Dendritic cell treated with granulocyte-macrophage colony-stimulating factor and Interleukin-4, amounts not matched to agents 40 ng/mL and 50 ng/mL, for 4 days (primary cell): ENCODE measurements at regions not wholly inside any gene's neighbourhood (a gene's known extent, or its start where the extent isn't known, plus 50 kb on each side); places are given as distances from the start of the nearest gene placed in this dataset.
"Not testable (repeated sequence)": the region's sequence is repeated elsewhere in the genome, so short reads cannot be mapped to it uniquely, and the experiment has no call there.

ENCODE experiments used
- H3K27ac Mint-ChIP-seq: one replicate; pipeline ENCODE4 v1.8.0; 2022; ENCODE audit warnings: mild to moderate bottlenecking, mixed read lengths
- H3K27me3 Mint-ChIP-seq: one replicate; pipeline ENCODE4 v1.8.0; 2022; ENCODE audit warnings: mild to moderate bottlenecking, mixed read lengths
- H3K36me3 Mint-ChIP-seq: one replicate; pipeline ENCODE4 v1.8.0; 2022; ENCODE audit warnings: low read depth, mixed read lengths
- H3K4me1 Mint-ChIP-seq: one replicate; pipeline ENCODE4 v1.8.0; 2022; ENCODE audit warnings: low read depth, mixed read lengths
- H3K4me3 Mint-ChIP-seq: one replicate; pipeline ENCODE4 v1.8.0; 2022; ENCODE audit warnings: mild to moderate bottlenecking, moderate library complexity, mixed read lengths
- H3K9me3 Mint-ChIP-seq: one replicate; pipeline ENCODE4 v1.8.0; 2022; ENCODE audit warnings: mixed read lengths
- intact Hi-C: fragments of 100-400 bp; cut with micrococcal nuclease; formaldehyde crosslinking; loops from one replicate; pipeline ENCODE4 v1.15.0; 2022

DNA sequence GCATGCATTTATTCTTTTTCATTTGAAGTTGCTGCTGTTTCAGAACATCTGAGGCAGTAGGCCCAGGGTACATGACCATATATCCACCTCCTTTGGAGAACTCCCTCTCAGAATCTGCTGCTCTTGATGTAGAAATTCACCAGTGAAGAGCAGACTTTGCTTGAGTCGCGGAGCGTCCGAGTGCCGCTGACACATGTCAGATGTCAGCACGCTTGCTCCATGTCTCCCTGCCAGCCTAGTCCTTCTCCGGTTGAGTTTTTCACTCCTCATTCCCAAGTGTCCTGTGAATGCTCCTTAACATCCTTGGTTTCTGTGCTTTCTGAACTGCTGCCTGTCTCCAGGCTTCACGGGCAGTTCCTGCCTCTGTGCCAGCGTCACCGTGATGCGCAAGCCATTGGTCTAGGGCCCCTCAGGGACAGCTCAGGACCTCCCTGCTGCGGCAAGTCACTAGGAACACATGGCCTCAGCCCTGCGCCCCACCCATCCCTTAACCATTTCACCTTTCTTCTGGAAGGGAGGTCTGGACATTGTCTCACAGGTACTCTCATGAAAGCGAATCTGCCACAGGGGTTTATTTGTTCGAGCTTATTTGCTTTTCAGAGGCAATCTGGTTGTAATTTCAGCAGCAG, 93.1 kb upstream of the RBPJ start:
- Mint-ChIP-seq H3K9me3 (no peaks in the 10 kb centered on the region), H3K36me3 (no peaks in the 10 kb centered on the region), H3K4me1 (peaks cover 20% of the 10 kb centered on the region), H3K4me3 (no peak overlapping the region), H3K27ac (no peak overlapping the region), H3K27me3 (peaks cover 3% of the 10 kb centered on the region)
- intact Hi-C loops: no loop called here

DNA sequence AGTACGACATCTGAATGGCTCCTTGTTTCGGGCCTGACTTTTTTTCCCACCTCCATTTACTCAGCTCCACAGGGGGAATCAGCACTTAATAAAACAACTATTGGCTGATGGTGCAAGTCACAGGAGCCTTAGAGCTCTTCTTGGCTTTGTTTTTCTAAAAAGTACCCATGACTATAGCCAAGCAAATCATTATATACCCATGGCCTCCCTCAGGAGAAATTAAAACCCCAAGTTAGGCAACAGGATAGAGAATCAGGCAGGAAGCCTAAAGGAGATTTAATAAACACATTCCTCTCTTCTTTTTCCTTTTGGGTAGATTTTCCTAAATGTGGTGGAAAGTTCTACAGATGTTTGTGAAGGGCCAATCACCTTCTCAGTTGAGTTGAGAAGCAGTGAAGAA, 91.9 kb upstream of the RBPJ start:
- Mint-ChIP-seq H3K36me3 (no peaks in the 10 kb centered on the region), H3K9me3 (no peaks in the 10 kb centered on the region), H3K27ac (no peak overlapping the region), H3K27me3 (peaks cover 3% of the 10 kb centered on the region), H3K4me3 (no peak overlapping the region), H3K4me1 (peaks cover 23% of the 10 kb centered on the region)
- intact Hi-C loops: no loop called here

- Mint-ChIP-seq H3K36me3 (no peaks in the 10 kb centered on the region), H3K27ac (no peak overlapping the region), H3K4me1 (peaks cover 28% of the 10 kb centered on the region), H3K9me3 (no peaks in the 10 kb centered on the region), H3K27me3 (peaks cover 2% of the 10 kb centered on the region), H3K4me3 (no peak overlapping the region)
- intact Hi-C loops: no loop called here
Measured at GRCh38 chr4:26229974-26230373, 90.8 kb upstream of the RBPJ start.

DNA sequence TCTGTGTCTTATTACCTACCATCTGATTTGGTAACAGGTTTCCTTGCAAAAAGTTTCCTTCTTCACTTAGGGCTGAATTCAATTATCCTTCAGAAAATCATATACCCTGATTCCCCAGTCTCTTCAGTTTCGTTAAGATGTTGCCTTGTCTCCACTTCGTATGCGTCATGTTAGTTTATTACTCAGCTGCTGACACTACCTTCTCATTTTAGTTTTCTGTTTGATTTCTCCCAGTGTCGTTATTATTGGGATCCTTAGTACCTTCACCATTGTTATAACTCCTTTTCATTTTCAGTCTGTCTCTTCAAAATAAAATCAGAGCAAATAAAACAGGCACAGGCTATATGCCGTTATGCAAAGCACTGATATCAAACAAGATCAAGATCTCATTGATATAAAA, 87.5 kb upstream of the RBPJ start:
- peak overlapping the region; percentile 30 for H3K27ac Mint-ChIP-seq
- H3K36me3 Mint-ChIP-seq: peaks cover 16% of the 10 kb centered on the region
- intact Hi-C loops: no loop called here
- H3K27me3 Mint-ChIP-seq: no peaks in the 10 kb centered on the region
- no peak overlapping the region for H3K4me3 Mint-ChIP-seq
- H3K9me3 Mint-ChIP-seq: no peaks in the 10 kb centered on the region
- H3K4me1 Mint-ChIP-seq: peaks cover 31% of the 10 kb centered on the region

DNA sequence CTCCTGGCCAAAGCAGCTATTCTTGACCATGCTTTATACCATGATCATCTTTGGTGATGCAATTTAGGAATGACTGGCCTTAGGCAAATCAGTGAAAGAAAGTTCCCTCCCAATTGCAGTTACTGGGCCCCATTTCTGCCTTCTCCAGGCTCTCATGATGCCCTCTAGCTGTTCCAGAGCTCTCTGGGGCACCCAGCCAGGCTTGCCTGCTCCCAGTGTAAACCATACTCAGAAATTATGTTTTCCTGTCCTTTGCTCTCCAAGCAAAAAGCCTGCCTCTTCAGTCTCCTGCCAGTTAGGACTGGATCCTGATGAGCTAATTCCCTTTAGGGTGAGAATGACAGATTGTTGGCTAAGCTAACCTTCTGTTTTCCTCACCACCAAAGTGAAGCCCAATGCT, 85.3 kb upstream of the RBPJ start:
- Mint-ChIP-seq H3K4me1 (peaks cover 40% of the 10 kb centered on the region), H3K4me3 (no peak overlapping the region), H3K9me3 (no peaks in the 10 kb centered on the region), H3K36me3 (peaks cover 20% of the 10 kb centered on the region), H3K27ac (no peak overlapping the region), H3K27me3 (no peaks in the 10 kb centered on the region)
- intact Hi-C loops: no loop called here

- H3K36me3 Mint-ChIP-seq: peaks cover 20% of the 10 kb centered on the region
- H3K4me3 Mint-ChIP-seq: no peak overlapping the region
- H3K9me3 Mint-ChIP-seq: no peaks in the 10 kb centered on the region
- peaks cover 40% of the 10 kb centered on the region for H3K4me1 Mint-ChIP-seq
- intact Hi-C loops: no loop called here
- peak overlapping the region; percentile 94 for H3K27ac Mint-ChIP-seq
- H3K27me3 Mint-ChIP-seq: no peaks in the 10 kb centered on the region
Measured at GRCh38 chr4:26237916-26238315, 82.9 kb upstream of the RBPJ start.

GRCh38 chr4:26238426-26238777, 82.4 kb upstream of the RBPJ start:
- intact Hi-C loops: no loop called here

DNA sequence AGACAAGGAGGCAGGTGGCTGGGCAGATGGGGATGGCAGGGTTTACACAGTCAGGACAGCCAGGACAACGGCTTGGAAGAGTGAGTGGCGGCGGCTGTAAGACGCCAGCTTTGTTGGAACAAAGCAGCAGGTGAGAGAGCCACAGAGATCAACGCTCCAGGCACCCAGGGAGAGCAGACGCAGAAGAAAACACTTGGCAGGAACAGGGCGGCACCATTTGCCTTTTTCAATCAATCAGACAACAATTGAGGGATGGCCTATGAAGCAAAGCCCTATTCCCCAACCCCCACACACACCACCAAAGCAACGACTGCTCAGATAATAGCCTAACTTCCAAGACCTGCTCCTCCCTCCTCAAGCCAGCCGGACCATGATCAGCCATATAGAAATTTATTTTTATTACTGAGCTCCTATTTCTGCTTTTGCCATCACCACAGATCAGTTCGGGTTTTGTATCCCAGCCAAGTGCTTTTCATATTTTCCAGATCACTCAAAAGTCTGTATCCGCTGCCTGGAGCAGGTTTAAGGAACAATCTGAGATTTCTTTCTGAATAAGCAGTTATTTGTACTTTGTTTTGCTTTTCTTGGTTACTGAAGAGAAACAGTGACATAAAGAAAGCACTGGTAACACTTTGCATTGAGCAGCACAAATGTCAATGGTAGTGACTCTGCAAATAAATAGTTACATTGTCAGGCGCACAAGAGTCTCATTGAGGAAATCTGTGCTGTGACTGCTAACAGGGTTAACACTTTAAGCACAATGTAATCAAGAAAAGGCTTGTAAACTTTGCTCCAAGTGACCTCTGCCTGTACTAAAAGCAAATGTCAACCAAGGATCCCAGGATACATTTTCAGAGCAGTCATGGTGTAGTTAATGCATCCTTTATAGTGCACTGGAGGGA, 81.8 kb upstream of the RBPJ start:
- peaks cover 20% of the 10 kb centered on the region for H3K36me3 Mint-ChIP-seq
- H3K27me3 Mint-ChIP-seq: no peaks in the 10 kb centered on the region
- intact Hi-C loops: loop anchor here (1.0 kb wide), 1 partner anchor 80 kb away; no protein-coding TSS in a partner anchor
- peak overlapping the region; percentile 94 for H3K27ac Mint-ChIP-seq
- no peaks in the 10 kb centered on the region for H3K9me3 Mint-ChIP-seq
- peak overlapping the region; percentile 14 for H3K4me3 Mint-ChIP-seq
- peaks cover 29% of the 10 kb centered on the region for H3K4me1 Mint-ChIP-seq

More at GRCh38 chr4:26238426-26238777, 82.4 kb upstream of the RBPJ start:
- peak overlapping the region; percentile 14 for H3K4me3 Mint-ChIP-seq
- peaks cover 36% of the 10 kb centered on the region for H3K4me1 Mint-ChIP-seq
- H3K36me3 Mint-ChIP-seq: peaks cover 20% of the 10 kb centered on the region
- H3K27me3 Mint-ChIP-seq: no peaks in the 10 kb centered on the region
- H3K9me3 Mint-ChIP-seq: no peaks in the 10 kb centered on the region
- H3K27ac Mint-ChIP-seq: peak overlapping the region; percentile 94

DNA sequence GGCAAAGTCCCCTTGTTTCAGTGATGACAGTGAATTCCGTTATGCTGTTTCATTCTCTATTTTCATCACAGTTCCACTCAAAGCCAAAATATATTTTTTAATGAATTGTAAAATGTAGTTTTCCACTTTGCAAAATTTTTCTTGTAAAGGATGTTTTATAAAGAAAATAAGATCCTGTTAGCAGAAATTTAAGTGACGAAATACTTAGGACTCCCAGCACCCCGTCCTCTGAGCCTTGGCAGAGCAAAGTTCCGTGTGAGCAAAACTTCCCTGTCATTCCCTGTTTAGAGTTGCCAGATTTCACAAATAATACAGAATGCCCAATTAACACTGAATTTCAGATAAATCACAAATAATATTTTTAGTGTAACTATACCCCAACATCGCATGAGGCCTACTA, 81.0 kb upstream of the RBPJ start:
- H3K9me3 Mint-ChIP-seq: no peaks in the 10 kb centered on the region
- peak overlapping the region; percentile 94 for H3K27ac Mint-ChIP-seq
- intact Hi-C loops: loop anchor here (1.0 kb wide), 1 partner anchor 80 kb away; no protein-coding TSS in a partner anchor
- H3K4me3 Mint-ChIP-seq: no peak overlapping the region
- H3K27me3 Mint-ChIP-seq: no peaks in the 10 kb centered on the region
- H3K4me1 Mint-ChIP-seq: peaks cover 26% of the 10 kb centered on the region
- peaks cover 20% of the 10 kb centered on the region for H3K36me3 Mint-ChIP-seq

DNA sequence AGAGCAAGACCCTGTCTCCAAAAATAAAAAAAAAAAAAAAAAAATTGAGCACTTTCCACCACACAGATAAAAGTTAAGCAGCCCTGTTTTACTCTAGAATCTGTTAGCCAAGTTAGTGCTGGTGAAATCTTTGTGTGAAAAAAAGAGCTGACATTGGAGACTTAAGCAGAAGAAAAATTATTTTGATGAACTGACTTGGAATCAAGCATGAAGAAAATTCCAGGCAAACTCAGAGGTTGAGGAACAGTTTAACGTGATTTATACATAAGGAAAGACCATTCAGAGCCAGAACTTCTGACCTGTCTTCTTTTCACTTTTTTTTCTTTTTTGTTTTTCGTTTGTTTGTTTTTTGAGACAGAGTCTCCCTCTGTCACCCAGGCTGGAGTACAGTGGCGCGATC, 79.6 kb upstream of the RBPJ start:
- Mint-ChIP-seq H3K9me3 (no peaks in the 10 kb centered on the region), H3K36me3 (peaks cover 20% of the 10 kb centered on the region), H3K4me3 (no peak overlapping the region), H3K27ac (peak overlapping the region; percentile 30), H3K4me1 (peaks cover 26% of the 10 kb centered on the region), H3K27me3 (no peaks in the 10 kb centered on the region)
- intact Hi-C loops: no loop called here

- Mint-ChIP-seq H3K27ac (peak overlapping the region; percentile 53), H3K36me3 (peaks cover 11% of the 10 kb centered on the region), H3K9me3 (no peaks in the 10 kb centered on the region), H3K27me3 (no peaks in the 10 kb centered on the region), H3K4me1 (peaks cover 26% of the 10 kb centered on the region), H3K4me3 (no peak overlapping the region)
- intact Hi-C loops: no loop called here
Measured at GRCh38 chr4:26242451-26242850, 78.4 kb upstream of the RBPJ start.

DNA sequence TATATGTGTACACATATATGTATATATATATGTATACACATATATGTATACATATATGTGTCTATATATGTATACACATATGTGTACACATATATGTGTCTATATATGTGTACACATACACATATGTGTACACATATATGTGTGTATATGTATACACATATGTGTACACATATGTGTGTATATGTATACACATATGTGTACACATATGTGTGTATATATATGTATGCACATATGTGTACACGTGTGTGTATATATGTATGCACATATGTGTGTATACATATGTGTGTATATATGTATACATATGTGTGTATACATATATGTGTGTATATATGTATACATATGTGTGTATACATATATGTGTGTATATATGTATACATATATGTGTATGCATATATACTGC, 76.7 kb upstream of the RBPJ start:
- intact Hi-C loops, H3K36me3 Mint-ChIP-seq, H3K27me3 Mint-ChIP-seq, H3K9me3 Mint-ChIP-seq, H3K27ac Mint-ChIP-seq, H3K4me3 Mint-ChIP-seq: not testable (repeated sequence)
- H3K4me1 Mint-ChIP-seq: peaks cover 18% of the 10 kb centered on the region

DNA sequence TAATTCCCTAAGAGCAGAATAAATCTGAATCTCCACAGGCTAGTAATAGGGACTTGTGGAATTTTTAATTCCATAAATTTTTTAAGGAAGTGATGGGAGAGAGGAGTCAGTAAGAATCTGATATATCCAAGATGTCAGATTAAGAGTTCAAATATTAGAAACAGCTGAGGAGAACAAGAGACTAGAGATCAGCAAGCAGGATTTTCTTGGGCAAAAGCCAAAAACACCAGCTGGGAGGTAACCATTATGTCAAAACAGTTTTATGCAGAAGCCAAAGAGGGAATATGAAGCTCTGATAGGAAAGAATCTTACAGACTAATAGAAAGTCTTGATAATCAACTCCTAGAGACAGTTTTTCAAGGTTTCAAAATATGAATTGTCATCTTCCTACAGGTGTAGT, 72.2 kb upstream of the RBPJ start:
- intact Hi-C loops: no loop called here
- no peaks in the 10 kb centered on the region for H3K36me3 Mint-ChIP-seq
- H3K4me1 Mint-ChIP-seq: peaks cover 12% of the 10 kb centered on the region
- no peaks in the 10 kb centered on the region for H3K9me3 Mint-ChIP-seq
- no peak overlapping the region for H3K27ac Mint-ChIP-seq
- H3K4me3 Mint-ChIP-seq: no peak overlapping the region
- no peaks in the 10 kb centered on the region for H3K27me3 Mint-ChIP-seq

GRCh38 chr4:26252349-26253025, 68.3 kb upstream of the RBPJ start:
- no peaks in the 10 kb centered on the region for H3K9me3 Mint-ChIP-seq
- peaks cover 28% of the 10 kb centered on the region for H3K4me1 Mint-ChIP-seq
- H3K36me3 Mint-ChIP-seq: peaks cover 7% of the 10 kb centered on the region
- H3K27me3 Mint-ChIP-seq: no peaks in the 10 kb centered on the region
- no peak overlapping the region for H3K27ac Mint-ChIP-seq
- intact Hi-C loops: no loop called here
- H3K4me3 Mint-ChIP-seq: no peak overlapping the region
